IMR-90 (cell line): ENCODE measurements at regions not wholly inside any gene's neighbourhood (a gene's known extent, or its start where the extent isn't known, plus 50 kb on each side); places are given as distances from the start of the nearest gene placed in this dataset.

ENCODE experiments used
- CTCF ChIP-seq: conservative IDR thresholded peaks from 2 replicates; pipeline ENCODE4 v1.5.1; 2012; ENCODE audit warnings: mild to moderate bottlenecking, low read depth, low read length, improper control_type of control experiment
- FOS ChIP-seq: fragments of 150-350 bp; IDR thresholded peaks from 2 replicates; pipeline ENCODE4 v1.6.1; 2016; ENCODE audit warnings: low read depth, low read length
- MXI1 ChIP-seq: IDR thresholded peaks from 2 replicates; pipeline ENCODE4 v1.6.1; 2012; ENCODE audit warnings: low read depth, mild to moderate bottlenecking, low read length, moderate library complexity, borderline replicate concordance
- POLR2A ChIP-seq: IDR thresholded peaks from 2 replicates; pipeline ENCODE4 v1.6.1; 2012; ENCODE audit warnings: mild to moderate bottlenecking, low read depth, low read length
- RFX5 ChIP-seq: IDR thresholded peaks from 2 replicates; pipeline ENCODE4 v1.8.0; 2012; ENCODE audit warnings: low read depth, mild to moderate bottlenecking, low read length, moderate library complexity
- SMC3 ChIP-seq: fragments of 150-350 bp; IDR thresholded peaks from 2 replicates; pipeline ENCODE4 v1.6.1; 2016; ENCODE audit warnings: low read depth, mild to moderate bottlenecking, antibody characterized with exemption, low read length, moderate library complexity
- USF2 ChIP-seq: fragments of 150-350 bp; IDR thresholded peaks from 2 replicates; pipeline ENCODE4 v1.6.1; 2017; ENCODE audit warnings: mild to moderate bottlenecking, antibody characterized with exemption, low read length, low read depth
- TF ChIP-seq, protein P1 (sequence below): fragments of 150-350 bp; IDR thresholded peaks from 2 replicates; pipeline ENCODE4 v1.6.1; 2016; ENCODE audit warnings: low read depth, mild to moderate bottlenecking, low read length, moderate library complexity, borderline replicate concordance

DNA sequence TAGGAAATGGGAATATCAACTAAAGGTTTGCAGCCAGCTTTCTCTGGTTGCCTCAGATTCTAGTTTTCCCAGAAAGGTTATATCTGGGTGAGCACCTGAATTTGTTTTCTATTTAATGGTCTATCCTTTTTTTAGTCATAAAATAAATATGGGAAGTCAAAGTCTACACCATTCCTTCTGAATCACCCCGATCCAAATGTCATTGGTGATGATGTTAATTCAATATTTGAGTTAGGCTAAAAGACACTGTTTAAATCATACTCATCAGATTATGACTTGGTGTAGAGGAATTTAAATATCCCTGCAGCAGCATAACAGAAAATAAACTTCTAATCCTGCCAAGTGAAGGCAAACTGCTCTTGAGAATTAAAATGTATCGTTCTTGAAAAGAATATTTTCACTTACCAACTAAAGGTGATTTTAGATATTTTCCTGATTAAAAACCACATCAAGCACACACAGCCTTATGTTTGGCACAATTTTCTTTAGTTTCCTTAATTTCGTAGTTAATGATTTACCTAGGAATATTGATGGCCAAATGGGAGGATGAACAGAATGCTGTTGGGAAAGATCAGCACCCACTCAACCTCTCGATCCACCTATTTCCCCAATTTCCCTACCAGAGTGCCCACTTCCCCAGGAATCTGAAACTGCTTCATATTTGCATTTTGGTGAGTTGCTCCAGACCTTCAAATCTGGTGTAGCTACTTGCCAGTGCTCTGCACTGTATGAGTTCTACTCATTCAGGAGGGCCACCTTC lies 103.1 kb upstream of the TSLP start:
- TF ChIP-seq MXI1 (no peak), POLR2A (no peak), CTCF (no peak), FOS (no peak), USF2 (no peak), SMC3 (no peak), RFX5 (no peak)
- TF ChIP-seq, protein P1, sequence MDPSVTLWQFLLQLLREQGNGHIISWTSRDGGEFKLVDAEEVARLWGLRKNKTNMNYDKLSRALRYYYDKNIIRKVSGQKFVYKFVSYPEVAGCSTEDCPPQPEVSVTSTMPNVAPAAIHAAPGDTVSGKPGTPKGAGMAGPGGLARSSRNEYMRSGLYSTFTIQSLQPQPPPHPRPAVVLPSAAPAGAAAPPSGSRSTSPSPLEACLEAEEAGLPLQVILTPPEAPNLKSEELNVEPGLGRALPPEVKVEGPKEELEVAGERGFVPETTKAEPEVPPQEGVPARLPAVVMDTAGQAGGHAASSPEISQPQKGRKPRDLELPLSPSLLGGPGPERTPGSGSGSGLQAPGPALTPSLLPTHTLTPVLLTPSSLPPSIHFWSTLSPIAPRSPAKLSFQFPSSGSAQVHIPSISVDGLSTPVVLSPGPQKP, result no peak
